Glomerular endothelial cell (primary cell): ENCODE measurements at regions not wholly inside any gene's neighbourhood (a gene's known extent, or its start where the extent isn't known, plus 50 kb on each side); places are given as distances from the start of the nearest gene placed in this dataset.
A peak's percentile ranks its signal among the peaks of the same experiment; 100 is the strongest.
"Not testable (repeated sequence)": the region's sequence is repeated elsewhere in the genome, so short reads cannot be mapped to it uniquely, and the experiment has no call there.

Experiments used
- DNase-seq: peaks from one replicate; pipeline ENCODE4 v3.0.0-alpha.2; 2011; ENCODE audit warnings: low read depth, low spot score; ENCODE audit errors: extremely low read depth

GRCh38 chr12:58068706-58069105 is 127.3 kb downstream of the ATP23 start:
- DNase-seq = no peak

- no peak for DNase-seq
Observed at GRCh38 chr12:58069268-58069963, 128.0 kb downstream of the ATP23 start.

- no peak for DNase-seq
Observed at GRCh38 chr12:58071994-58072393, 130.6 kb downstream of the ATP23 start.

GRCh38 chr12:58074259-58074658 is 132.9 kb downstream of the ATP23 start:
- DNase-seq = no peak

- no peak for DNase-seq
Observed at GRCh38 chr12:58079806-58080205, 138.4 kb downstream of the ATP23 start.

- no peak for DNase-seq
Observed at GRCh38 chr12:58081488-58081887, 140.1 kb downstream of the ATP23 start.

- DNase-seq = no peak
Observed at GRCh38 chr12:58082996-58083395, 141.6 kb downstream of the ATP23 start.

GRCh38 chr12:58086006-58086405 is 144.6 kb downstream of the ATP23 start:
- DNase-seq = no peak

GRCh38 chr12:58086930-58087329 is 145.6 kb downstream of the ATP23 start:
- no peak for DNase-seq

GRCh38 chr12:58087423-58088127 is 146.2 kb downstream of the ATP23 start:
- no peak for DNase-seq

- DNase-seq = no peak
Observed at GRCh38 chr12:58089588-58089987, 148.2 kb downstream of the ATP23 start.

GRCh38 chr12:58090685-58091084 is 149.3 kb downstream of the ATP23 start:
- no peak for DNase-seq

GRCh38 chr12:58095002-58095401 is 153.6 kb downstream of the ATP23 start:
- no peak for DNase-seq

- no peak for DNase-seq
Observed at GRCh38 chr12:58097741-58098140, 156.4 kb downstream of the ATP23 start.

- DNase-seq = no peak
Observed at GRCh38 chr12:58099476-58099875, 158.1 kb downstream of the ATP23 start.

- no peak for DNase-seq
Observed at GRCh38 chr12:58104351-58104755, 163.0 kb downstream of the ATP23 start.

- DNase-seq = peak; percentile 2
Observed at GRCh38 chr12:58105225-58106119, 164.1 kb downstream of the ATP23 start.

- no peak for DNase-seq
Observed at GRCh38 chr12:58106195-58106594, 164.8 kb downstream of the ATP23 start.

GRCh38 chr12:58117201-58117600 is 175.8 kb downstream of the ATP23 start:
- no peak for DNase-seq

GRCh38 chr12:58117667-58118066 is 176.3 kb downstream of the ATP23 start:
- DNase-seq = no peak

GRCh38 chr12:58125761-58126160 is 184.4 kb downstream of the ATP23 start:
- not testable (repeated sequence) for DNase-seq
